Mucosa of rectum (tissue), 2 donors: ENCODE measurements at regions not wholly inside any gene's neighbourhood (a gene's known extent, or its start where the extent isn't known, plus 50 kb on each side); places are given as distances from the start of the nearest gene placed in this dataset.
A peak's percentile ranks its signal among the peaks of the same experiment; 100 is the strongest.

Experiments used
- H3K27ac ChIP-seq, 2 donors: one replicate each; pipeline ENCODE4 v1.7.0; 2013; ENCODE audit warnings: inconsistent platforms in 2 of 2, low read depth in 2 of 2, low read length in 2 of 2
- H3K27me3 ChIP-seq, 2 donors: one replicate each; pipeline ENCODE4 v1.7.0; 2013; ENCODE audit warnings: low read length in 2 of 2; ENCODE audit not compliant: control insufficient read depth in 2 of 2, insufficient read depth in 2 of 2
- H3K36me3 ChIP-seq, 2 donors: one replicate each; pipeline ENCODE4 v1.7.0; 2013; ENCODE audit warnings: low read length in 2 of 2; ENCODE audit not compliant: control insufficient read depth in 2 of 2, insufficient read depth in 2 of 2
- H3K4me1 ChIP-seq, 2 donors: one replicate each; pipeline ENCODE4 v1.7.0; 2013; ENCODE audit warnings: low read length in 2 of 2, mild to moderate bottlenecking in 1 of 2; ENCODE audit not compliant: control insufficient read depth in 2 of 2, insufficient read depth in 2 of 2
- H3K4me3 ChIP-seq, 2 donors: one replicate each; pipeline ENCODE4 v1.7.0; 2013; ENCODE audit warnings: low read length in 2 of 2
- H3K9ac ChIP-seq, 2 donors: one replicate each; pipeline ENCODE4 v1.7.0; 2013; ENCODE audit warnings: low read length in 2 of 2, low read depth in 1 of 2, mild to moderate bottlenecking in 1 of 2
- H3K9me3 ChIP-seq, 2 donors: one replicate each; pipeline ENCODE4 v1.7.0; 2013; ENCODE audit warnings: low read length in 2 of 2; ENCODE audit not compliant: control insufficient read depth in 2 of 2
- donor health status: healthy.
- donor health status: Normal muscosa, but diverticular disease.

- Histone ChIP-seq H3K9ac (no peak overlapping the region), H3K4me3 (peak overlapping the region in 1 of 2 donors; percentile 40), H3K36me3 (no peaks in the 10 kb centered on the region), H3K4me1 (no peaks in the 10 kb centered on the region), H3K27ac (peak overlapping the region; percentile 48 to 62), H3K9me3 (no peaks in the 10 kb centered on the region), H3K27me3 (peaks cover 2 to 3% of the 10 kb centered on the region in 2 donors)
Measured at GRCh38 chr2:120820263-120820952, 84.7 kb downstream of the GLI2 start.

- H3K4me1 ChIP-seq, result no peaks in the 10 kb centered on the region
- H3K4me3 ChIP-seq, result peak overlapping the region in 1 of 2 donors; percentile 40
- no peak overlapping the region for H3K9ac ChIP-seq
- no peaks in the 10 kb centered on the region for H3K9me3 ChIP-seq
- H3K36me3 ChIP-seq, result no peaks in the 10 kb centered on the region
- H3K27ac ChIP-seq, result peak overlapping the region; percentile 10 to 62
- H3K27me3 ChIP-seq, result peaks cover 0 to 5% of the 10 kb centered on the region in 2 donors
Measured at GRCh38 chr2:120820953-120821279, 85.2 kb downstream of the GLI2 start.

DNA sequence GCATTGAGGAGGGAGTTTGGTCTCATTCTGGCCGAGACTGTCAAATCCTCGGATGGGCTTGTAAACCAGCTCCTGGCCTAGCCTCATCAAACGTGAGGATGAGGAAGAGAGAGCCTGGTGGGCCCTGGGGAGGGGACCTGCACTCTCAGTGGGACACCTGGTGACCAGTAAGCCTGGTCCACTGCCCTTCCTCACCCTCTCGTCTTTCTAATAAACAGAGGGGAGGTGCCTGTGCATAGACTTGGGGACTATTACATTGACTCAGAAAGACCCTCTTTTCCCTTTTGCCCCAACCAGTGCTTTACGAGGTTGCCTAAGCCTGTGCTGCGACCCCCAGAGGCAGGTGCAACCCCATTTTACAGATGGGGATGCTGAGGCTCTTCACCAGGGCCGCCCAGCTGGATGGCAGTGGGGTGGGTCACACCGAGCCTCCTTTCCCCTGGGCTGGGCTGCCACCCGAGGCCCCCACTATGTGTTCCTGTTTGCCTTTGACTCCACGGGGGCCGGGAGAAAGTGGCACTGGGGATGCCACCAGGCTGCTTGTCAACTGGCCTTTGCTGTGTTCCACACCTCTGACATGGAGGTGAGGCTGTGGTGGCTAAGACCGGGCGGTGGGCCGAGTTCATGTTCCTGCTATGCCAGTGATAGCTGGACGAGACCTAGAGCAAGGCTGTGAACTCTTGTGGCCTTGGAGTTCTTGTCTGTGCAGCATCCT, 85.9 kb downstream of the GLI2 start:
- Histone ChIP-seq H3K27ac (peak overlapping the region; percentile 10 to 17), H3K4me1 (no peaks in the 10 kb centered on the region), H3K36me3 (no peaks in the 10 kb centered on the region), H3K4me3 (no peak overlapping the region), H3K9ac (no peak overlapping the region), H3K27me3 (peaks cover 0 to 5% of the 10 kb centered on the region in 2 donors), H3K9me3 (no peaks in the 10 kb centered on the region)

GRCh38 chr2:120822933-120823332, 87.3 kb downstream of the GLI2 start:
- Histone ChIP-seq H3K4me1 (no peaks in the 10 kb centered on the region), H3K27me3 (peaks cover 0 to 5% of the 10 kb centered on the region in 2 donors), H3K4me3 (no peak overlapping the region), H3K27ac (no peak overlapping the region), H3K9ac (no peak overlapping the region), H3K9me3 (no peaks in the 10 kb centered on the region), H3K36me3 (no peaks in the 10 kb centered on the region)

- Histone ChIP-seq H3K9me3 (no peaks in the 10 kb centered on the region), H3K36me3 (no peaks in the 10 kb centered on the region), H3K27me3 (peaks cover 0 to 5% of the 10 kb centered on the region in 2 donors), H3K4me3 (no peak overlapping the region), H3K4me1 (no peaks in the 10 kb centered on the region), H3K27ac (no peak overlapping the region), H3K9ac (no peak overlapping the region)
Measured at GRCh38 chr2:120823551-120823950, 87.9 kb downstream of the GLI2 start.

DNA sequence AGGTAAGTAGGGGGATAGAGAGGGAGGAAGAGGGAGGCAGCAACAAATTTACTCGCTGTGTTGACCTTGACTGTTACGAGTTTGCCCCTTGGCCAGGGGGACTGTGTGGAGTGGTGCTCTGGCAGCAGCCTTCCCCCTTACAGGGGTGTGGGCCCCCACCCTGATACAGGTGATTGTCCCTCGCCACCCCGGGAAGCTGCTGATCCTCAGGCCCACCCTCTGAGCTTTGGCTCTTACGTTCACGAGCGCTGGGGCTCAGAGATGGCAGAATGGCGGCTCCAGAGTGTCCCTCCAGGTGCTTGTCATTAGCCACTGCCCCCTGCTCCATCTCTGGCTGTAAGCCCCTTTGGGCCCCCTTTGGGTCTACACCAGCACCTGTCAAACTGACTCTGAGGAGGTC, 88.6 kb downstream of the GLI2 start:
- H3K27me3 ChIP-seq, result peaks cover 0 to 5% of the 10 kb centered on the region in 2 donors
- H3K4me3 ChIP-seq, result no peak overlapping the region
- no peaks in the 10 kb centered on the region for H3K4me1 ChIP-seq
- no peak overlapping the region for H3K9ac ChIP-seq
- no peaks in the 10 kb centered on the region for H3K9me3 ChIP-seq
- H3K27ac ChIP-seq, result no peak overlapping the region
- H3K36me3 ChIP-seq, result no peaks in the 10 kb centered on the region

DNA sequence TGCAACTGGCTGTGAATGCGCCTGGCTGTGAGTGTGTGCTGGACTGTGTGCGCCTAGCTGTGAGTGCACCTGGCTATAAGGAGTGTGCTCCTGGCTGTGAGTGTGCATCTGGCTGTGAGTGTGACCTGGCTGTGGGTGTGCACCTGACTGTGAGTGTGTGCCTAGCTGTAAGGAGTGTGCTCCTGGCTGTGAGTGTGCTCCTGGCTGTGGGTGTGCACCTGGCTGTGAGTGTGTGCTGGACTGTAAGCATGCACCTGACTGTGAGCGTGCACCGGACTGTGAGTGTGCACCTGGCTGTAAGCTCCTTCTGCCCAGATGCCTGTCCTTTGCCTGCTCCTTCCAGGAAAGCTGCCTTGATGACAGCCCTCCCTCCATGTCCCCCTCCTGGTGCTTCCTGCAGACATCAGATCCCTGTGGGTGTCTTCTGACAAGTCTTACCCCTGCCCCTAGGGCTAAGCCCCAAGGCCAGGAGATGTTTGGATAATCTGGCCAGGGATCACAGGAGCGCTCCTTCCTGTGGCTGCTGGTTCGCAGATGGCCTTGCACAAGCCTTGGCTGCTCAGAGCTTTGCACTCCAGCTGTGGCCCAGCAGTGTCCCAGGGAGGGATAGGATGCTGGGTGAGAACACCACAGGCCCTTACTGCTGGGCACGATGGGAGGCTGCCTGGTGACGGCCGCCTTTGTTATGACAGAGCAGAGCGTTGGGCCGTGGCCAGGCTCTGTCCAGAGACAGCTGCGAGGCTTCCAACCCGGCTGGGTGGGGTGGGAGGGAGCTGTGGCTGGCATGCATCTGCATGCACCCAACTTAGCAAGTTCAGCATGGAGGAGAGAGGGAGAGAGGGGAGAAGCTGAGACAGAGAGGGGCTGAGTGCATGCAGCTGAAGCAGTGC, 89.9 kb downstream of the GLI2 start:
- Histone ChIP-seq H3K4me3 (no peak overlapping the region), H3K27me3 (peaks cover 0 to 5% of the 10 kb centered on the region in 2 donors), H3K4me1 (no peaks in the 10 kb centered on the region), H3K27ac (peak overlapping the region in 1 of 2 donors; percentile 1), H3K9ac (no peak overlapping the region), H3K9me3 (no peaks in the 10 kb centered on the region), H3K36me3 (no peaks in the 10 kb centered on the region)

DNA sequence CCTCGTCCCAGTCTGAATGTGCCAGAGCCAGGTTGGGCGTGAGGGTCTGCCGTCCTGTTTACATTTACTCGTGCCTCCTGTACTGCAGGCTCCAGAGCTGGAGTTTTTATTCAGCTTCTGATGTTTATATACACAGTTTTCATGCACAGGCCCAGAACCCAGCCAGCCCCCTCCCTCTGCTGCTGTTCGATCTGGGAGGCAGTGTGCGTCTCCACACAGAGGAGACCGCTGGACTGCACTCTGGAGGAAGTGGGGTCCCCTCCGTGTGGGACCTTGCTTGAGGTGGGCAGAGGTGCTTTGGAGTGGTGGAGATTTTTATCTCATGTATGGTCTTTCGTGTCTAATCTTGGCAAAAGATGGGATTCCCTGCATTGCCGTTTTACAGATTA, 90.6 kb downstream of the GLI2 start:
- no peak overlapping the region for H3K4me3 ChIP-seq
- no peaks in the 10 kb centered on the region for H3K9me3 ChIP-seq
- no peaks in the 10 kb centered on the region for H3K36me3 ChIP-seq
- no peaks in the 10 kb centered on the region for H3K4me1 ChIP-seq
- H3K27ac ChIP-seq, result no peak overlapping the region
- no peak overlapping the region for H3K9ac ChIP-seq
- peaks cover 0 to 5% of the 10 kb centered on the region in 2 donors for H3K27me3 ChIP-seq

DNA sequence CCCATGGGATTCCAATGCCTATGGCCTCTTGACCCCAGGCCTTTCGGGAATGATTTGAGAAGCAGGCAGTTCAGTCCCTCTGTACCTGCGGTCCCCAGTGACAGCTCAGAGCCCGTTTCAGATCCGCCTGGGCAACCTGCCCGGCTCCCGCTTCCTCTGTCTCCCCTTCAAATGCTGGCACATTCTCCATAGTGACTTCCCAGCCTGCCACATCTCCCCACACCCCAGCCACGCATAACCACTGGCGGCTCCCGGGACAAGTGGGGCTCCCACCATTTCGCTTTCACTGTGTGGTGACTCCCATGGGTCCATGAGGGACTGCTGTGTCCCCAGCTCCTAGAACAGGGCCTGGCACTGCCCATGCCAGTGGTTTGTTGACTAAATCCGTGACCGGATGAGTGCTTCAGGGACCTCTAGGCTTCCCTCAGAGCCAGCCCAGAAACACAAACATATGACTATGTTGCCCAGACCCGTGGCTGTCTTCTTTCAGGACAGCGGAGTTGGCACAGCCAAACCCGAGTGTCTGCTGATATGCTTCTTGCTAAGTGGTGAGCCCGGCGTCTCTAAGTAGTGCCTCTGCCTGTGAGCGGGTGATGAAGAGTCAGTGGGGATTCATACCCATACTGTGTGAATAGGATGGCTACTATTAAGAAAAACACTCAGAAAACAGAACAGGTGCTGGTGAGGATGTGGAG, 91.2 kb downstream of the GLI2 start:
- H3K9me3 ChIP-seq, result no peaks in the 10 kb centered on the region
- H3K4me3 ChIP-seq, result no peak overlapping the region
- no peaks in the 10 kb centered on the region for H3K4me1 ChIP-seq
- H3K27ac ChIP-seq, result peak overlapping the region in 1 of 2 donors; percentile 32
- H3K9ac ChIP-seq, result no peak overlapping the region
- H3K36me3 ChIP-seq, result no peaks in the 10 kb centered on the region
- H3K27me3 ChIP-seq, result peaks cover 0 to 5% of the 10 kb centered on the region in 2 donors
